ENCODE measurements at regions not wholly inside any gene's neighbourhood (a gene's known extent, or its start where the extent isn't known, plus 50 kb on each side); places are given as distances from the start of the nearest gene placed in this dataset.

GRCh38 chr11:129260750-129261149 is 68.6 kb upstream of the ARHGAP32 start:
- no peak for TF ChIP-seq POLR2AphosphoS5 (IDR thresholded peaks at IDR 0.05; ENCODE audit: low read depth, low read length)
- TF ChIP-seq REST (IDR thresholded peaks at IDR 0.05; ENCODE audit: insufficient read depth in 1 of 2, low read depth in 2 of 2, low read length in 2 of 2), result no peak
- no peak for TF ChIP-seq TAF1 (IDR thresholded peaks at IDR 0.05; ENCODE audit: borderline replicate concordance, insufficient read depth, low read length)
- TF ChIP-seq SIN3A (IDR thresholded peaks at IDR 0.05; ENCODE audit: borderline replicate concordance, insufficient read depth, low read length), result no peak
- TF ChIP-seq FOXP2 (optimal IDR thresholded peaks at IDR 0.05; ENCODE audit: borderline replicate concordance, extremely low read depth, extremely low read length, insufficient read depth), result no peak

- TF ChIP-seq FOXP2 (optimal IDR thresholded peaks at IDR 0.05; ENCODE audit: borderline replicate concordance, extremely low read depth, extremely low read length, insufficient read depth) (no peak), REST (IDR thresholded peaks at IDR 0.05; ENCODE audit: insufficient read depth in 1 of 2, low read depth in 2 of 2, low read length in 2 of 2) (no peak), POLR2AphosphoS5 (IDR thresholded peaks at IDR 0.05; ENCODE audit: low read depth, low read length) (no peak), TAF1 (IDR thresholded peaks at IDR 0.05; ENCODE audit: borderline replicate concordance, insufficient read depth, low read length) (no peak), SIN3A (IDR thresholded peaks at IDR 0.05; ENCODE audit: borderline replicate concordance, insufficient read depth, low read length) (no peak)
Measured at GRCh38 chr11:129259931-129260348, 67.8 kb upstream of the ARHGAP32 start.

GRCh38 chr11:129258205-129258604 is 66.1 kb upstream of the ARHGAP32 start:
- TF ChIP-seq POLR2AphosphoS5 (IDR thresholded peaks at IDR 0.05; ENCODE audit: low read depth, low read length), result no peak
- TF ChIP-seq SIN3A (IDR thresholded peaks at IDR 0.05; ENCODE audit: borderline replicate concordance, insufficient read depth, low read length), result no peak
- no peak for TF ChIP-seq REST (IDR thresholded peaks at IDR 0.05; ENCODE audit: insufficient read depth in 1 of 2, low read depth in 2 of 2, low read length in 2 of 2)
- TF ChIP-seq TAF1 (IDR thresholded peaks at IDR 0.05; ENCODE audit: borderline replicate concordance, insufficient read depth, low read length), result no peak
- TF ChIP-seq FOXP2 (optimal IDR thresholded peaks at IDR 0.05; ENCODE audit: borderline replicate concordance, extremely low read depth, extremely low read length, insufficient read depth), result no peak

- TF ChIP-seq FOXP2 (optimal IDR thresholded peaks at IDR 0.05; ENCODE audit: borderline replicate concordance, extremely low read depth, extremely low read length, insufficient read depth) (no peak), REST (IDR thresholded peaks at IDR 0.05; ENCODE audit: insufficient read depth in 1 of 2, low read depth in 2 of 2, low read length in 2 of 2) (no peak), SIN3A (IDR thresholded peaks at IDR 0.05; ENCODE audit: borderline replicate concordance, insufficient read depth, low read length) (no peak), TAF1 (IDR thresholded peaks at IDR 0.05; ENCODE audit: borderline replicate concordance, insufficient read depth, low read length) (no peak), POLR2AphosphoS5 (IDR thresholded peaks at IDR 0.05; ENCODE audit: low read depth, low read length) (no peak)
Measured at GRCh38 chr11:129257512-129257911, 65.4 kb upstream of the ARHGAP32 start.

- TF ChIP-seq REST (IDR thresholded peaks at IDR 0.05; ENCODE audit: insufficient read depth in 1 of 2, low read depth in 2 of 2, low read length in 2 of 2) (no peak), SIN3A (IDR thresholded peaks at IDR 0.05; ENCODE audit: borderline replicate concordance, insufficient read depth, low read length) (no peak), POLR2AphosphoS5 (IDR thresholded peaks at IDR 0.05; ENCODE audit: low read depth, low read length) (no peak), FOXP2 (optimal IDR thresholded peaks at IDR 0.05; ENCODE audit: borderline replicate concordance, extremely low read depth, extremely low read length, insufficient read depth) (no peak), TAF1 (IDR thresholded peaks at IDR 0.05; ENCODE audit: borderline replicate concordance, insufficient read depth, low read length) (no peak)
Measured at GRCh38 chr11:129252621-129253020, 60.5 kb upstream of the ARHGAP32 start.
